SK-N-SH (cell line): ENCODE measurements at regions not wholly inside any gene's neighbourhood (a gene's known extent, or its start where the extent isn't known, plus 50 kb on each side); places are given as distances from the start of the nearest gene placed in this dataset.

ENCODE experiments used
- CTCF ChIA-PET: fragments of 300-600, 350-600 bp; formaldehyde crosslinking; extraction: SDS; loops from one replicate; lab custom pipeline; 2021; lab: Yijun Ruan, JAX
- POLR2A ChIA-PET: fragments of 350-600 bp; sonication (Branson Sonifier 250); formaldehyde crosslinking; extraction: SDS; loops from one replicate; lab custom pipeline; 2020; ENCODE audit warnings: antibody characterized with exemption, inconsistent platforms; lab: Yijun Ruan, JAX
- DNase-seq: peaks from one replicate; pipeline ENCODE4 v3.0.0; 2012
- H2AFZ ChIP-seq: fragments of 200-600 bp; sonication (generic); 2 replicates; pipeline ENCODE4 v1.8.1; 2016; ENCODE audit warnings: antibody characterized with exemption, mild to moderate bottlenecking, low read depth
- H3F3A ChIP-seq: fragments of 200-600 bp; sonication (generic); replicated peaks from 2 replicates; pipeline ENCODE3; 2016; ENCODE audit warnings: antibody characterized with exemption, mild to moderate bottlenecking; ENCODE audit not compliant: insufficient read depth
- H3K27ac ChIP-seq, 2 experiments: fragments of 200-500 bp in 1 of 2; fragments of 200-600 bp in 1 of 2; sonication (Bioruptor generic) in 1 of 2; sonication (generic), shearing (Covaris generic) in 1 of 2; 2 replicates each; pipeline versions ENCODE4 v1.5.1 to v1.6.1; 2014 to 2016; ENCODE audit warnings: low read depth in 2 of 2, inconsistent platforms in 1 of 2, low read length in 1 of 2, mild to moderate bottlenecking in 1 of 2, mixed read lengths in 1 of 2
- H3K27me3 ChIP-seq: fragments of 200-600 bp; sonication (generic), shearing (Covaris generic); 2 replicates; pipeline ENCODE4 v1.6.1; 2016; ENCODE audit warnings: mixed run types; ENCODE audit not compliant: insufficient read depth
- H3K36me3 ChIP-seq, 2 experiments: fragments of 200-500 bp in 1 of 2; fragments of 200-600 bp in 1 of 2; sonication (Bioruptor generic) in 1 of 2; sonication (generic) in 1 of 2; replicated peaks in 1 of 2; 2 replicates each; pipeline versions ENCODE3 to v1.5.1; 2014 to 2016; ENCODE audit warnings: low read length in 1 of 2, mild to moderate bottlenecking in 1 of 2; ENCODE audit not compliant: insufficient read depth in 2 of 2, control insufficient read depth in 1 of 2
- H3K4me1 ChIP-seq, 2 experiments: fragments of 200-500 bp in 1 of 2; fragments of 200-600 bp in 1 of 2; sonication (Bioruptor generic) in 1 of 2; sonication (generic), shearing (Covaris generic) in 1 of 2; 2 replicates each; pipeline versions ENCODE4 v1.5.1 to v1.6.1; 2014 to 2016; ENCODE audit warnings: low read depth in 1 of 2, low read length in 1 of 2, mixed run types in 1 of 2; ENCODE audit not compliant: insufficient read depth in 2 of 2, control insufficient read depth in 1 of 2
- H3K4me2 ChIP-seq: fragments of 200-600 bp; sonication (generic), shearing (Covaris generic); 2 replicates; pipeline ENCODE4 v1.6.1; 2017; ENCODE audit warnings: mixed run types
- H3K4me3 ChIP-seq, 2 experiments: fragments of 200-500 bp in 1 of 2; fragments of 200-600 bp in 1 of 2; sonication (Bioruptor generic) in 1 of 2; sonication (generic), shearing (Covaris generic) in 1 of 2; 2 replicates each; pipeline versions ENCODE4 v1.5.1 to v1.8.1; 2014 to 2016; ENCODE audit warnings: low read depth in 2 of 2, inconsistent platforms in 1 of 2, low read length in 1 of 2, mild to moderate bottlenecking in 1 of 2, mixed read lengths in 1 of 2, moderate library complexity in 1 of 2
- H3K79me2 ChIP-seq: fragments of 200-600 bp; sonication (generic); 2 replicates; pipeline ENCODE4 v1.8.1; 2017; ENCODE audit warnings: mild to moderate bottlenecking; ENCODE audit not compliant: insufficient read depth
- H3K9ac ChIP-seq: fragments of 200-600 bp; sonication (generic); 2 replicates; pipeline ENCODE4 v1.6.1; 2017; ENCODE audit warnings: mixed run types
- H3K9me2 ChIP-seq: fragments of 200-600 bp; sonication (generic); 2 replicates; pipeline ENCODE4 v1.6.1; 2017; ENCODE audit warnings: mixed run types
- H3K9me3 ChIP-seq: fragments of 200-600 bp; sonication (generic); 2 replicates; pipeline ENCODE4 v1.6.1; 2017; ENCODE audit warnings: mixed run types, mild to moderate bottlenecking, moderate library complexity
- H4K20me1 ChIP-seq: fragments of 200-600 bp; sonication (generic); 2 replicates; pipeline ENCODE4 v1.6.1; 2017; ENCODE audit warnings: mild to moderate bottlenecking, mixed run types; ENCODE audit not compliant: insufficient read depth
- CTCF ChIP-seq: fragments of 200-600 bp; sonication (generic); IDR thresholded peaks from 2 replicates; pipeline ENCODE4 v1.6.1; 2017; ENCODE audit warnings: antibody characterized with exemption, mild to moderate bottlenecking, moderate library complexity
- EP300 ChIP-seq, 2 experiments: IDR thresholded peaks; 2 replicates each; pipeline versions ENCODE4 v1.4.0 to v1.6.1; 2012; ENCODE audit warnings: borderline replicate concordance in 1 of 2, low read depth in 1 of 2, low read length in 1 of 2
- FOSL2 ChIP-seq: IDR thresholded peaks from 2 replicates; pipeline ENCODE4 v1.4.0; 2012; ENCODE audit warnings: low read depth, mild to moderate bottlenecking, moderate library complexity, borderline replicate concordance
- FOXM1 ChIP-seq: IDR thresholded peaks from 2 replicates; pipeline ENCODE4 v1.4.0; 2012; ENCODE audit warnings: low read depth, mild to moderate bottlenecking
- JUND ChIP-seq: IDR thresholded peaks from 2 replicates; pipeline ENCODE4 v1.4.0; 2012
- MEF2A ChIP-seq: IDR thresholded peaks from 2 replicates; pipeline ENCODE4 v1.4.0; 2012; ENCODE audit warnings: low read depth, borderline replicate concordance
- MXI1 ChIP-seq: IDR thresholded peaks from 2 replicates; pipeline ENCODE4 v1.6.1; 2012; ENCODE audit warnings: mild to moderate bottlenecking, low read depth, low read length, improper control_type of control experiment
- NFIC ChIP-seq: IDR thresholded peaks from 2 replicates; pipeline ENCODE4 v1.4.0; 2012; ENCODE audit warnings: borderline replicate concordance
- POLR2AphosphoS5 ChIP-seq: IDR thresholded peaks from 2 replicates; pipeline ENCODE4 v1.6.1; 2012; ENCODE audit warnings: low read depth, low read length
- RAD21 ChIP-seq: IDR thresholded peaks from 2 replicates; pipeline ENCODE4 v1.6.1; 2012; ENCODE audit warnings: mild to moderate bottlenecking, low read length
- RFX5 ChIP-seq: IDR thresholded peaks from 2 replicates; pipeline ENCODE4 v1.6.1; 2012; ENCODE audit warnings: mild to moderate bottlenecking, improper control_type of control experiment, low read length
- RXRA ChIP-seq: IDR thresholded peaks from 2 replicates; pipeline ENCODE4 v1.4.0; 2012; ENCODE audit warnings: low read depth, mild to moderate bottlenecking, borderline replicate concordance
- TAF1 ChIP-seq: IDR thresholded peaks from 2 replicates; pipeline ENCODE4 v1.6.1; 2012; ENCODE audit warnings: low read depth, mild to moderate bottlenecking, low read length, moderate library complexity, borderline replicate concordance
- TEAD4 ChIP-seq: IDR thresholded peaks from 2 replicates; pipeline ENCODE4 v1.4.0; 2012; ENCODE audit warnings: mild to moderate bottlenecking, borderline replicate concordance; ENCODE audit not compliant: insufficient read depth
- ZBTB33 ChIP-seq: IDR thresholded peaks from 2 replicates; pipeline ENCODE4 v1.4.0; 2012; ENCODE audit warnings: low read depth, borderline replicate concordance
- WGBS: methylation state at CpG from one replicate; pipeline ENCODE4 v1.1.6; 2017; ENCODE audit warnings: low lambda C conversion rate; 5-methylcytosine and 5-hydroxymethylcytosine counted together
- TF ChIP-seq, protein P1 (sequence below): fragments of 150-350 bp; IDR thresholded peaks from 2 replicates; pipeline ENCODE4 v1.6.1; 2016; ENCODE audit warnings: mild to moderate bottlenecking, low read depth, low read length
- TF ChIP-seq, protein P2 (sequence below): IDR thresholded peaks from 2 replicates; pipeline ENCODE4 v1.4.0; 2012; ENCODE audit warnings: low read depth

- TF ChIP-seq CTCF (no peak), TEAD4 (no peak)
These were observed 354.2 kb downstream of the RBM43 start (continued) for GRCh38 chr2:150907466-150907865.

DNA sequence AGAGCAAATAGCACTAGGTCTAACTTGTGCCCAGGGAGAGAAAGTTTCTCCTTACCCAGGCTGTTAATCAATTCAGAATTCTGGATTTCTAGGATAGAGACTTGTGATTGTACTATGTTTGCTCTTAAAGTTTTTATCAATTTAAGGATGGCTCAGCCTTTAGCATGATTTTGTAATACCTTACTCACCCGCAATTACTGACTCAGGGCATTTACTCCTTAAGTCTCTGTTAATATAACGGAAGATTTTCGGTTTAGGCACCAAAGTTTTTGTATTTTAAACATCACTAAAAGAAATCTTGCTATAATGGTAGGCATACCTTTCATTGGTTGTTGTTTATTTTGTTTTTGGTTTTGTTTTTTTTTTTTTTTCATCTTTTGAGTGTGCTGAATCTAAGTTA, 358.2 kb downstream of the RBM43 start:
- ChIA-PET CTCF (no interaction called here), POLR2A (no interaction called here)
- H3K4me3 ChIP-seq: no peak overlapping the region
- H3K9me2 ChIP-seq: no peaks in the 10 kb centered on the region
- TF ChIP-seq, protein P1, sequence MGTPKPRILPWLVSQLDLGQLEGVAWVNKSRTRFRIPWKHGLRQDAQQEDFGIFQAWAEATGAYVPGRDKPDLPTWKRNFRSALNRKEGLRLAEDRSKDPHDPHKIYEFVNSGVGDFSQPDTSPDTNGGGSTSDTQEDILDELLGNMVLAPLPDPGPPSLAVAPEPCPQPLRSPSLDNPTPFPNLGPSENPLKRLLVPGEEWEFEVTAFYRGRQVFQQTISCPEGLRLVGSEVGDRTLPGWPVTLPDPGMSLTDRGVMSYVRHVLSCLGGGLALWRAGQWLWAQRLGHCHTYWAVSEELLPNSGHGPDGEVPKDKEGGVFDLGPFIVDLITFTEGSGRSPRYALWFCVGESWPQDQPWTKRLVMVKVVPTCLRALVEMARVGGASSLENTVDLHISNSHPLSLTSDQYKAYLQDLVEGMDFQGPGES: no peak
- TF ChIP-seq NFIC (no peak), TAF1 (no peak), RFX5 (no peak), MEF2A (no peak), EP300 (IDR thresholded peaks at IDR 0.05; ENCODE audit: borderline replicate concordance in 1 of 2, low read depth in 1 of 2, low read length in 1 of 2) (no peak), ZBTB33 (no peak), FOSL2 (no peak), TEAD4 (no peak), FOXM1 (no peak), MXI1 (no peak), POLR2AphosphoS5 (no peak), JUND (no peak), RAD21 (no peak), RXRA (no peak)
- TF ChIP-seq, protein P2, sequence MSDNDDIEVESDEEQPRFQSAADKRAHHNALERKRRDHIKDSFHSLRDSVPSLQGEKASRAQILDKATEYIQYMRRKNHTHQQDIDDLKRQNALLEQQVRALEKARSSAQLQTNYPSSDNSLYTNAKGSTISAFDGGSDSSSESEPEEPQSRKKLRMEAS: no peak
- H3K36me3 ChIP-seq: no peaks in the 10 kb centered on the region
- no peaks in the 10 kb centered on the region for H3K9me3 ChIP-seq
- H2AFZ ChIP-seq: no peak overlapping the region
- H3K9ac ChIP-seq: no peak overlapping the region
- no peaks in the 10 kb centered on the region for H4K20me1 ChIP-seq
- DNase-seq: no peak
- no peaks in the 10 kb centered on the region for H3F3A ChIP-seq
- WGBS: 72% methylated on average over 3 of the region's 3 CpGs
- no peak overlapping the region for H3K4me2 ChIP-seq
- no peaks in the 10 kb centered on the region for H3K27me3 ChIP-seq
- no peak overlapping the region for H3K27ac ChIP-seq
- no peaks in the 10 kb centered on the region for H3K79me2 ChIP-seq
- no peaks in the 10 kb centered on the region for H3K4me1 ChIP-seq
